MM.1S (cell line): ENCODE measurements at regions not wholly inside any gene's neighbourhood (a gene's known extent, or its start where the extent isn't known, plus 50 kb on each side); places are given as distances from the start of the nearest gene placed in this dataset.

Experiments
- EZH2 ChIP-seq: fragments of 300-600 bp; sonication (generic); optimal IDR thresholded peaks from 2 replicates; pipeline ENCODE3; 2017; ENCODE audit warnings: low read depth, mild to moderate bottlenecking, antibody characterized with exemption, low read length, mixed read lengths
- TF ChIP-seq, protein P1 (sequence below): fragments of 300-600 bp; sonication (generic); IDR thresholded peaks from 2 replicates; pipeline ENCODE4 v1.5.1; 2016; ENCODE audit warnings: antibody characterized with exemption, low read length, mixed read lengths

DNA sequence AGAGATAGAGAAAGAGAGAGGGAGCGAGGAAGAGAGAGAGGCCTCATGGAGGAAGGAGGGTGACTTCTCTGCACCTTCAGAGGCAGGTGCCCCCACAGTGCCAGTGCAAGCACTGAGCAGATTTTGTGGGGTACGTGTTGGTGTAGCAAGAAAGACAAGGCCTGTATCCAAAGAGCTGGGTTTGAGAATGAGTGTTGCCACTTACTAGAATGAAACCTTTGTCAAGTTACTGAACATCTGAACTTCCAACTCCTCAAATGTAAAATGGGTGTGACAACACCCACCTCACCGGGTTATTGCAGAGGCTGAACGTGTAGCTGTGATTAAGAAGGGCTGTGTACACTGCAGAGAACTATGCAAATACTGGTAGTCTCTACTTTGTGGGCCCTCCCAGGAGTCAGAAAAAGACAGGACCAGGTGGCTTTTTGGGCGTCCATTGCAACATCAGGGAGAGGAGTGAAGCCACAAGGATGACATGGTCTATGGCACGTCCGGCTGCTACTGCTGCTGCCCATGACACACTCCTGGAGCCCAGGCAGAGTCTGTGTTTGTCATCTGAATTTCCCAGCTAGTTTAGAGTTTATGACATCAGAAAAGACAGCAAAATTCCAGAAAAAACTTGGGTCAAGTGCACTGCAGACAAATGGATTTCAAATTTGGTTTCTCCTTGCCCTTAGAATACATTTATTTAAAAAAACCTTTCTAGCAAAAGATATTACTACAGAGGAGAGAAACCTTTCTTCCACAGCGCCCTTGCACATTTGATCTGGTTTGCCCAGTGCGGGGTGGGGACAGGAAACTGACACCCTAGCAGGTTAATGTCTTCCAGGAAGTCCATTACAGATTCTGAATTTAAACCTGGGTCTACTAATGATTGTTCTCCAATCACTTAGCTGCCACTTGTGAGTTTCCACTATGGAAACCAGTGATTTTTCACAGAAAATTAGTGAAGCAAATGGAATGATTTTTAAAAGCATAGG is 54.0 kb upstream of the ATP12A start:
- TF ChIP-seq, protein P1, sequence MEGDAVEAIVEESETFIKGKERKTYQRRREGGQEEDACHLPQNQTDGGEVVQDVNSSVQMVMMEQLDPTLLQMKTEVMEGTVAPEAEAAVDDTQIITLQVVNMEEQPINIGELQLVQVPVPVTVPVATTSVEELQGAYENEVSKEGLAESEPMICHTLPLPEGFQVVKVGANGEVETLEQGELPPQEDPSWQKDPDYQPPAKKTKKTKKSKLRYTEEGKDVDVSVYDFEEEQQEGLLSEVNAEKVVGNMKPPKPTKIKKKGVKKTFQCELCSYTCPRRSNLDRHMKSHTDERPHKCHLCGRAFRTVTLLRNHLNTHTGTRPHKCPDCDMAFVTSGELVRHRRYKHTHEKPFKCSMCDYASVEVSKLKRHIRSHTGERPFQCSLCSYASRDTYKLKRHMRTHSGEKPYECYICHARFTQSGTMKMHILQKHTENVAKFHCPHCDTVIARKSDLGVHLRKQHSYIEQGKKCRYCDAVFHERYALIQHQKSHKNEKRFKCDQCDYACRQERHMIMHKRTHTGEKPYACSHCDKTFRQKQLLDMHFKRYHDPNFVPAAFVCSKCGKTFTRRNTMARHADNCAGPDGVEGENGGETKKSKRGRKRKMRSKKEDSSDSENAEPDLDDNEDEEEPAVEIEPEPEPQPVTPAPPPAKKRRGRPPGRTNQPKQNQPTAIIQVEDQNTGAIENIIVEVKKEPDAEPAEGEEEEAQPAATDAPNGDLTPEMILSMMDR: no peak
- TF ChIP-seq EZH2: no peak
